IMR-90 (cell line): ENCODE measurements at regions not wholly inside any gene's neighbourhood (a gene's known extent, or its start where the extent isn't known, plus 50 kb on each side); places are given as distances from the start of the nearest gene placed in this dataset.

Experiments
- ATAC-seq: fragments of 200-7000 bp; cut with Tn5 transposase; 2 replicates; pipeline ENCODE4 v1.9.1; 2020; ENCODE audit warnings: low read depth, mild to moderate bottlenecking, moderate library complexity
- BruUV-seq: library from RNA; stranded (reverse); fragments of 400-500 nt; replicated peaks from 2 replicates; lab custom pipeline; 2021; lab: Mats Ljungman, UMichigan
- CTCF ChIA-PET: fragments of 300-600 bp; formaldehyde crosslinking; extraction: SDS; loops from one replicate; lab custom pipeline; 2021; ENCODE audit warnings: antibody characterized with exemption; lab: Yijun Ruan, JAX
- POLR2A ChIA-PET: fragments of 300-600 bp; sonication (Branson Sonifier 250); formaldehyde crosslinking; loops from one replicate; lab custom pipeline; 2022; ENCODE audit warnings: antibody characterized with exemption; ENCODE audit not compliant: unreplicated experiment; lab: Charles Lee
- DNase-seq: peaks from one replicate; pipeline ENCODE4 v3.0.0; 2013
- H2AFZ ChIP-seq: replicated peaks from 2 replicates; pipeline ENCODE3; 2013; ENCODE audit warnings: low read length, mild to moderate bottlenecking; ENCODE audit not compliant: poor library complexity
- H2AK5ac ChIP-seq: 2 replicates; pipeline ENCODE4 v1.6.1; 2013; ENCODE audit warnings: low read depth, low read length, inconsistent platforms
- H2AK9ac ChIP-seq: replicated peaks from 2 replicates; pipeline ENCODE3; 2013; ENCODE audit warnings: mild to moderate bottlenecking, low read depth, low read length, moderate library complexity; ENCODE audit not compliant: poor library complexity
- H2BK120ac ChIP-seq: 2 replicates; pipeline ENCODE4 v1.6.1; 2013; ENCODE audit warnings: low read depth, low read length, inconsistent platforms
- H2BK15ac ChIP-seq: 3 replicates; pipeline ENCODE4 v1.6.1; 2013; ENCODE audit warnings: low read depth, low read length, inconsistent platforms
- H2BK20ac ChIP-seq: 2 replicates; pipeline ENCODE4 v1.6.1; 2013; ENCODE audit warnings: low read depth, mild to moderate bottlenecking, inconsistent platforms, low read length, moderate library complexity
- H2BK5ac ChIP-seq: 2 replicates; pipeline ENCODE4 v1.6.1; 2013; ENCODE audit warnings: mild to moderate bottlenecking, low read depth, low read length, inconsistent platforms; ENCODE audit not compliant: poor library complexity, severe bottlenecking
- H3K14ac ChIP-seq: replicated peaks from 2 replicates; pipeline ENCODE4 v1.6.1; 2013; ENCODE audit warnings: low read depth, low read length, inconsistent platforms
- H3K18ac ChIP-seq: 2 replicates; pipeline ENCODE4 v1.6.1; 2013; ENCODE audit warnings: low read depth, low read length, control low read depth
- H3K23ac ChIP-seq: 2 replicates; pipeline ENCODE4 v1.6.1; 2013; ENCODE audit warnings: low read depth, low read length, inconsistent platforms
- H3K27ac ChIP-seq: 2 replicates; pipeline ENCODE4 v1.5.1; 2013; ENCODE audit warnings: mild to moderate bottlenecking, control low read depth, low read length; ENCODE audit not compliant: insufficient read depth
- H3K27me3 ChIP-seq: 2 replicates; pipeline ENCODE4 v1.6.1; 2013; ENCODE audit warnings: low read length; ENCODE audit not compliant: control insufficient read depth, insufficient read depth
- H3K36me3 ChIP-seq: 2 replicates; pipeline ENCODE4 v1.6.1; 2013; ENCODE audit warnings: low read length, mixed read lengths; ENCODE audit not compliant: control insufficient read depth, insufficient read depth
- H3K4ac ChIP-seq: 2 replicates; pipeline ENCODE4 v1.6.1; 2013; ENCODE audit warnings: low read depth, low read length, inconsistent platforms
- H3K4me1 ChIP-seq: 2 replicates; pipeline ENCODE4 v1.6.1; 2013; ENCODE audit warnings: low read length, mixed read lengths; ENCODE audit not compliant: control insufficient read depth, insufficient read depth
- H3K4me2 ChIP-seq: 2 replicates; pipeline ENCODE4 v1.6.1; 2013; ENCODE audit warnings: low read depth, mild to moderate bottlenecking, control low read depth, low read length, moderate library complexity
- H3K4me3 ChIP-seq: 2 replicates; pipeline ENCODE4 v1.5.1; 2013; ENCODE audit warnings: low read depth, mild to moderate bottlenecking, control low read depth, low read length, moderate library complexity; ENCODE audit not compliant: insufficient read depth
- H3K56ac ChIP-seq: 2 replicates; pipeline ENCODE4 v1.6.1; 2013; ENCODE audit warnings: low read length, inconsistent platforms; ENCODE audit not compliant: insufficient read depth; ENCODE audit errors: extremely low read depth
- H3K79me1 ChIP-seq, 2 experiments: 2 replicates each; pipeline ENCODE4 v1.6.1; 2013; ENCODE audit warnings: low read length in 2 of 2, inconsistent platforms in 1 of 2, low read depth in 1 of 2
- H3K9ac ChIP-seq: 2 replicates; pipeline ENCODE4 v1.6.1; 2013; ENCODE audit warnings: low read depth, low read length, control low read depth
- H3K9me1 ChIP-seq: 2 replicates; pipeline ENCODE4 v1.6.1; 2013; ENCODE audit warnings: low read length, inconsistent platforms; ENCODE audit not compliant: insufficient read depth
- H3K9me3 ChIP-seq: 2 replicates; pipeline ENCODE4 v1.6.1; 2013; ENCODE audit warnings: low read length; ENCODE audit not compliant: control insufficient read depth, insufficient read depth
- H4K20me1 ChIP-seq: 2 replicates; pipeline ENCODE4 v1.6.1; 2013; ENCODE audit warnings: low read length, inconsistent platforms; ENCODE audit not compliant: insufficient read depth
- H4K5ac ChIP-seq: 2 replicates; pipeline ENCODE4 v1.6.1; 2013; ENCODE audit warnings: mild to moderate bottlenecking, low read depth, low read length, control low read depth
- H4K8ac ChIP-seq, 2 experiments: 2 replicates each; pipeline ENCODE4 v1.6.1; 2013; ENCODE audit warnings: low read depth in 2 of 2, low read length in 2 of 2, control low read depth in 1 of 2, inconsistent platforms in 1 of 2
- H4K91ac ChIP-seq: 2 replicates; pipeline ENCODE4 v1.6.1; 2013; ENCODE audit warnings: low read depth, low read length, inconsistent platforms; ENCODE audit not compliant: insufficient read depth
- BHLHE40 ChIP-seq: fragments of 150-350 bp; IDR thresholded peaks from 2 replicates; pipeline ENCODE4 v1.6.1; 2016; ENCODE audit warnings: mild to moderate bottlenecking, low read depth, low read length
- CEBPB ChIP-seq: IDR thresholded peaks from 2 replicates; pipeline ENCODE4 v1.6.1; 2012; ENCODE audit warnings: low read depth, low read length, improper control_type of control experiment
- CHD1 ChIP-seq: IDR thresholded peaks from 2 replicates; pipeline ENCODE4 v1.6.1; 2012; ENCODE audit warnings: low read depth, low read length, improper control_type of control experiment
- FOS ChIP-seq: fragments of 150-350 bp; IDR thresholded peaks from 2 replicates; pipeline ENCODE4 v1.6.1; 2016; ENCODE audit warnings: low read depth, low read length
- MAFK ChIP-seq: IDR thresholded peaks from 2 replicates; pipeline ENCODE4 v1.6.1; 2012; ENCODE audit warnings: low read depth, low read length, improper control_type of control experiment
- MAZ ChIP-seq: IDR thresholded peaks from 2 replicates; pipeline ENCODE4 v1.6.1; 2012; ENCODE audit warnings: low read depth, mild to moderate bottlenecking, low read length, improper control_type of control experiment, moderate library complexity, borderline replicate concordance
- MXI1 ChIP-seq: IDR thresholded peaks from 2 replicates; pipeline ENCODE4 v1.6.1; 2012; ENCODE audit warnings: low read depth, mild to moderate bottlenecking, low read length, moderate library complexity, borderline replicate concordance
- NFE2L2 ChIP-seq: fragments of 150-350 bp; IDR thresholded peaks from 2 replicates; pipeline ENCODE4 v1.6.1; 2016; ENCODE audit warnings: low read depth, mild to moderate bottlenecking, low read length
- POLR2A ChIP-seq: IDR thresholded peaks from 2 replicates; pipeline ENCODE4 v1.6.1; 2012; ENCODE audit warnings: mild to moderate bottlenecking, low read depth, low read length
- RAD21 ChIP-seq: IDR thresholded peaks from 2 replicates; pipeline ENCODE4 v1.6.1; 2012; ENCODE audit warnings: low read length, improper control_type of control experiment
- RFX5 ChIP-seq: IDR thresholded peaks from 2 replicates; pipeline ENCODE4 v1.8.0; 2012; ENCODE audit warnings: low read depth, mild to moderate bottlenecking, low read length, moderate library complexity
- SMC3 ChIP-seq: fragments of 150-350 bp; IDR thresholded peaks from 2 replicates; pipeline ENCODE4 v1.6.1; 2016; ENCODE audit warnings: low read depth, mild to moderate bottlenecking, antibody characterized with exemption, low read length, moderate library complexity
- WGBS, 2 experiments: methylation state at CpG; one replicate each; pipeline versions ENCODE4 v1.1.5 to v1.1.7; 2013; ENCODE audit warnings: missing lambda C conversion rate in 2 of 2; ENCODE audit not compliant: insufficient read length in 1 of 2; ENCODE audit errors: extremely low coverage in 2 of 2; 5-methylcytosine and 5-hydroxymethylcytosine counted together
- dilution Hi-C: fragments of 300-500 bp; cut with HindIII; formaldehyde crosslinking; loops from one replicate; pipeline ENCODE4 v1.14.3; 2018; ENCODE audit warnings: low sequenced_read_pairs; ENCODE audit not compliant: unreplicated experiment
- in situ Hi-C: fragments of 300-500 bp; cut with MboI; formaldehyde crosslinking; loops from 3 replicates; pipeline ENCODE4 v1.14.3; 2019; ENCODE audit warnings: low sequenced_read_pairs, inconsistent platforms, mixed read lengths
- intact Hi-C: fragments of 100-400 bp; cut with micrococcal nuclease; formaldehyde crosslinking; loops from 2 replicates; pipeline ENCODE4 v1.10.0; 2022
- TF ChIP-seq, protein P1 (sequence below): conservative IDR thresholded peaks from 2 replicates; pipeline ENCODE4 v1.5.1; 2012; ENCODE audit warnings: mild to moderate bottlenecking, low read depth, low read length, improper control_type of control experiment

DNA sequence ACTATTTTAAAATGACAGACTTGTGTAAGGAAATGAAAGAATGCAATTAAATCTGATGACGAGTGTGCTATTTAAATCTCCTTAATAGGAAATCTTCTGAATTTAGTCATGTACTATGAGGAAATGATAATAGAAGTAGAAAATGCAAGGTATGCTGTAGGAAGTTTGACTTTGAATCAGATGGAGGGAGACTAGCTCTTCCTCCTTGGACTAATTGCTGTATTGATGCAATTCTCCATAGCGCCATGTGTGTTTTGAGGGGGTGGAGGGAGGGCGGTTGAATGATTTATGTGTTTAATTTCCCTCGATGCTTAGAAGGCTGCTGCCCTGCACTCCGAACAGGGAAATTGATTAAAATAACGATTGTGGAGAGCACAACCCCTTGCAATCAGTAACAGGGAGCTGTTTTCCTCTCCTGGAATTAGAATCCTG lies 179.0 kb upstream of the PRNP start:
- 0% methylated on average over 2 of the region's 6 CpGs; no CpG with 5 or more reads in 1 of the 2 experiments for WGBS, 2 experiments
- CTCF ChIA-PET: no interaction called here
- Histone ChIP-seq H2AFZ (peak overlapping the region; percentile 54), H3K56ac (peak overlapping the region; percentile 96), H4K20me1 (no peaks in the 10 kb centered on the region), H2AK9ac (peak overlapping the region; percentile 35), H3K9me1 (peaks cover 5% of the 10 kb centered on the region), H3K79me1 (peaks cover 0 to 7% of the 10 kb centered on the region in 2 experiments; a peak in 1 of 4 replicates), H3K23ac (peak overlapping the region; percentile 86), H4K8ac (peak overlapping the region; percentile 89 to 98), H3K4ac (peak overlapping the region; percentile 99), H2BK15ac (peak overlapping the region; percentile 100), H4K91ac (peak overlapping the region; percentile 96), H4K5ac (peak overlapping the region; percentile 87), H2BK20ac (peak overlapping the region; percentile 100), H2BK120ac (peak overlapping the region; percentile 100), H3K4me1 (peaks cover 9% of the 10 kb centered on the region; the same call in 1 of the 2 replicates), H2AK5ac (peak overlapping the region; percentile 99), H3K14ac (peak overlapping the region; percentile 97), H3K9me3 (no peaks in the 10 kb centered on the region; the same call in 1 of the 2 replicates), H3K4me2 (peak overlapping the region; percentile 13), H3K36me3 (no peaks in the 10 kb centered on the region), H3K27ac (peak overlapping the region; percentile 93), H3K18ac (peak overlapping the region; percentile 95), H3K27me3 (no peaks in the 10 kb centered on the region), H3K9ac (peak overlapping the region; percentile 61; the same call in 1 of the 2 replicates), H3K4me3 (no peak overlapping the region), H2BK5ac (peak overlapping the region; percentile 99)
- in situ Hi-C loops: no loop called here
- dilution Hi-C loops: loop anchor here (10.0 kb wide), 1 partner anchor 77 kb away; no protein-coding TSS in a partner anchor
- intact Hi-C loops: no loop called here
- no peak for TF ChIP-seq SMC3
- TF ChIP-seq MAZ: peak; percentile 47; the same call in 1 of the 2 replicates
- TF ChIP-seq CEBPB: peak; percentile 90
- peak; percentile 35 for TF ChIP-seq FOS
- peak; percentile 69 for TF ChIP-seq MAFK
- TF ChIP-seq RAD21: peak; percentile 18; the same call in 1 of the 2 replicates
- TF ChIP-seq CHD1: no peak
- TF ChIP-seq, protein P1, sequence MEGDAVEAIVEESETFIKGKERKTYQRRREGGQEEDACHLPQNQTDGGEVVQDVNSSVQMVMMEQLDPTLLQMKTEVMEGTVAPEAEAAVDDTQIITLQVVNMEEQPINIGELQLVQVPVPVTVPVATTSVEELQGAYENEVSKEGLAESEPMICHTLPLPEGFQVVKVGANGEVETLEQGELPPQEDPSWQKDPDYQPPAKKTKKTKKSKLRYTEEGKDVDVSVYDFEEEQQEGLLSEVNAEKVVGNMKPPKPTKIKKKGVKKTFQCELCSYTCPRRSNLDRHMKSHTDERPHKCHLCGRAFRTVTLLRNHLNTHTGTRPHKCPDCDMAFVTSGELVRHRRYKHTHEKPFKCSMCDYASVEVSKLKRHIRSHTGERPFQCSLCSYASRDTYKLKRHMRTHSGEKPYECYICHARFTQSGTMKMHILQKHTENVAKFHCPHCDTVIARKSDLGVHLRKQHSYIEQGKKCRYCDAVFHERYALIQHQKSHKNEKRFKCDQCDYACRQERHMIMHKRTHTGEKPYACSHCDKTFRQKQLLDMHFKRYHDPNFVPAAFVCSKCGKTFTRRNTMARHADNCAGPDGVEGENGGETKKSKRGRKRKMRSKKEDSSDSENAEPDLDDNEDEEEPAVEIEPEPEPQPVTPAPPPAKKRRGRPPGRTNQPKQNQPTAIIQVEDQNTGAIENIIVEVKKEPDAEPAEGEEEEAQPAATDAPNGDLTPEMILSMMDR: no peak
- TF ChIP-seq RFX5: no peak
- TF ChIP-seq BHLHE40: no peak
- no peak for TF ChIP-seq POLR2A
- TF ChIP-seq MXI1: no peak
- TF ChIP-seq NFE2L2: no peak
- peak; percentile 86 for ATAC-seq
- POLR2A ChIA-PET: no interaction called here
- no TSS peak for BruUV-seq
- DNase-seq: peak; percentile 95
